Anterior cingulate cortex (tissue), 58 donors: ENCODE measurements at regions not wholly inside any gene's neighbourhood (a gene's known extent, or its start where the extent isn't known, plus 50 kb on each side); places are given as distances from the start of the nearest gene placed in this dataset.

Experiments used
- DNase-seq, 58 donors: peaks; one replicate each; lab custom pipeline; 2025; lab: John Stamatoyannopoulos, UW

DNA sequence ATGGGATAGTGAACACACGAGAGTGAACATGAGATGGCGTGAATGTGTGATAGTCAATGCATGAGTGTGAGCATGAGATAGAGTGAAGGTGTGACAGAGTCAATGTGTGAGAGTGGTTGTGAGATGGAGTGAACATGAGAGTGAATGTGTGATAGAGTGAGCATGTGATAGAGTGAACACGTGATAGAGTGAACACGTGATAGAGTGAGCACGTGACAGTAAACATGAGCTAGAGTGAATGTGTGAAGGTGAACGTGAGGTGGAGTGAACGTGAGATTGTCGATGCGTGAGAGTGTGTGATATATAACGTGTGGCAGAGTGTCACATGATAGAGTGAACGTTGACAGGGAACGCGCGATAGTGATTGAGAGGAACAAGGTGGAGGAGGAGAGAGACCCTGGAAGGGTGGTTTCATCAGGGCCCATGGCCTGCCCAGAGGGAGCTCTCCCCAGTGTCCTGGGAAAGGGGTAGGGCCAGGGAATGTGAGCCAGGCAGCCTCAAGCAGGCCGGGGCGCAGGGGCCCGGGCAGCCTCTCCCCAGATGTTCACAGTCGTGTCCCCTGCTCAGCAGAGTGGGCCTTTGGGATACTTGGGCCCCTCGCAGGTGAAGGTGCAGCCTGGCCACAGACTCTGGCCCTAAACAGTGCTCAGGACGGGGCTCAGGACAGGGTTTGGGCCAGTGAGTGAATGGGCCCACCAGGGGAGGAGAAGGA lies 516.9 kb downstream of the EIPR1 start:
- DNase-seq, result no peak

- DNase-seq, result no peak
Measured at GRCh38 chr2:2859732-2860131, 517.9 kb downstream of the EIPR1 start.

- no peak for DNase-seq
Measured at GRCh38 chr2:2859164-2859563, 518.5 kb downstream of the EIPR1 start.

GRCh38 chr2:2856723-2857415 lies 520.7 kb downstream of the EIPR1 start:
- no peak for DNase-seq

DNA sequence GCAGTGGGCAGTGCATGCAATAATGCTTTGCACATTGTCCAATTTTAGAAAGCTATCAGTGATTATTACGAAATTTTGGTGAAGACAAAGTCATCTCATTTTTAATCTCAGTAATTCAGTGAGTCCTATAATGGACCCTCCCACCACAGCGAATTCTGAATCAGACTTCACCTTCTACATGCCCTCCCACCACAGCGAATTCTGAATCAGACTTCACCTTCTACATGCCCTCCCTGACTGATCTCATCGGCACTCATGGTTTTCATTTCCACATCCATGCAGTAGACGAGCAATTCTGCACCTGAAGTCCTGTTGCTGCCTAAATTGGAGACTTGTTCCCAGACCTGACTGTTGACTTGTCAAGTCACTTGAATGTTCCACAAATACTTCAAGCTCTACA lies 522.3 kb downstream of the EIPR1 start:
- DNase-seq, result no peak

GRCh38 chr2:2853346-2853745 lies 522.3 kb upstream of the MYT1L start:
- DNase-seq, result no peak

GRCh38 chr2:2851806-2852777 lies 521.0 kb upstream of the MYT1L start:
- no peak for DNase-seq

- no peak for DNase-seq
Measured at GRCh38 chr2:2851316-2851715, 520.2 kb upstream of the MYT1L start.

GRCh38 chr2:2850859-2851258 lies 519.8 kb upstream of the MYT1L start:
- DNase-seq, result no peak

DNA sequence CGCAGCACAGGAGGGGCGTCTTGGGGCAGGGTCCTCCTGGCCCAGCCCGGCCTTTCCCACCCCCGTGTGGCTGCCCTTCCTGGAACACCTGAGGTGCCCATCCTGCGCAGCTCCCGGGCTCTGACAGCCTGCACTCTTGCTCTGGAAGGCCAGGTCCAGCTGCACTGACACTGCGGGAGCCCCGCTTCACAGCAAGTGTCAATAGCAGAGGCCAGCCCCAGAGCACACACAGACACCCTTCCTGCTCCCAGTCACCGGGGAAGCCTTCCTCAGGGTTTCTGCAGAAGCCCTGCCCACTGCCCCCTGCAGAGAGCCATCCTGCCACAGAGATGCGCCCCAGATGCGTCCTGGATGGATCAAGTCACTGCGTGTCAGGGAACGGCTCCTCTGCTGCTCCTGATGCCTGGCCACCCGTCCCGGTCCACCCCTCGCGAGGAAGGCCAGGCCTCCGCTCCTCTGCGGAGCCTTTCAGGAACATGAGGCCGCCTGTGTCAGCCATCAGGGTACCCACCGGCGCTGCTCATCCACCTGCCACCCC lies 519.2 kb upstream of the MYT1L start:
- no peak for DNase-seq

- no peak for DNase-seq
Measured at GRCh38 chr2:2849464-2850217, 518.6 kb upstream of the MYT1L start.

DNA sequence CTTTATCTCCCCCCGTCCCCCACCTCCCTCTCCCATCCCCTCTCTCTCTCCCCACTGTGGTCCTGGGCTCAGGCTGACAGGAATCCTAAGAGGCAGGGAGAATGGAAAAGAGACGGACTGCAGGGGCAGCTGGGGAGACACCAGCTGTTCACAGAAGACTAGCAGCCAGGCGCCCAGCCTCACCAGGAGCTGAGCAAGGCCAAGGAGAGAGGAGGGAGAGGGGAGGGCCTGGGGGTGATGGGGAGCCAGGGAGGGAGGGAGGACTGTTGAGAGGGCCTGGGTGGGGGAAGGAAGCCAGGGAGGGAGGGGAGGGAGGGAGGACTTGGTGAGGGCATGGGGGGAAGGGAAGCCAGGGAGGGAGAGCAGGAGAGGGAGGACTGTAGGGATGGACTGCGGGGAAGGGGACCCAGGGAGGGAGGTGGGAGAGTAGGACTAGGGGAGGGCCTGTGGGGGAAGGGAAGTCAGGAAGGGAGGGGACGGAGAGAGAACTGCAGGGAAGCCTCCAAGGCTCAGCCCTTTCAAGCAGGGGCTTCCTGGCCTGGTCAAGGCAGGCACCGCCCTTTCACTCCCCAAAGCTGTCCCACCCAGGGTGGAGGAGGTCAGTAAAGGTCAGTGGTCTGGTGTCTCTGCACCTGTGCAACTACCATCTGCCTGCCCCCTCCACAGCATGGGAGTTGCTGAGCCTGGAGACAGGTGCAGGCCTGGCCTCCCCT lies 517.7 kb upstream of the MYT1L start:
- peak in 10 of 58 donors; percentile 12 to 50 (median 22) for DNase-seq

DNA sequence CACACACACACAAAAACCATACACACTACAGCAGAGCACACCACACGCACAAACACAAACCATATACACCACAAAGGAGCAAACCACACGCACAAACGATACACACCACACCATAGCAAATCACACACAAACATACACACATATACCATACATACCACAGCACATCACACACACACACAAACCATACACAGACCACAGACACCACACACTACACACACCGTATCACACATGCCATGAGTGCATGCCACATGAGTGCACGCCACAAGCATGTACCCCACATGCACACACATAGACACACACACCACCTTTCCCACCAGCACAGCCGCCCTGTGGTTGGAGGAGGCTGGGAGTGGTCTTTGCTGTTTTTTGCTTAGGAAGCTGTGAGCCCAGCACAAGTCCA lies 517.1 kb upstream of the MYT1L start:
- DNase-seq, result no peak

- DNase-seq, result peak in 4 of 58 donors; percentile 15 to 50 (median 23)
Measured at GRCh38 chr2:2847209-2847676, 516.2 kb upstream of the MYT1L start.

DNA sequence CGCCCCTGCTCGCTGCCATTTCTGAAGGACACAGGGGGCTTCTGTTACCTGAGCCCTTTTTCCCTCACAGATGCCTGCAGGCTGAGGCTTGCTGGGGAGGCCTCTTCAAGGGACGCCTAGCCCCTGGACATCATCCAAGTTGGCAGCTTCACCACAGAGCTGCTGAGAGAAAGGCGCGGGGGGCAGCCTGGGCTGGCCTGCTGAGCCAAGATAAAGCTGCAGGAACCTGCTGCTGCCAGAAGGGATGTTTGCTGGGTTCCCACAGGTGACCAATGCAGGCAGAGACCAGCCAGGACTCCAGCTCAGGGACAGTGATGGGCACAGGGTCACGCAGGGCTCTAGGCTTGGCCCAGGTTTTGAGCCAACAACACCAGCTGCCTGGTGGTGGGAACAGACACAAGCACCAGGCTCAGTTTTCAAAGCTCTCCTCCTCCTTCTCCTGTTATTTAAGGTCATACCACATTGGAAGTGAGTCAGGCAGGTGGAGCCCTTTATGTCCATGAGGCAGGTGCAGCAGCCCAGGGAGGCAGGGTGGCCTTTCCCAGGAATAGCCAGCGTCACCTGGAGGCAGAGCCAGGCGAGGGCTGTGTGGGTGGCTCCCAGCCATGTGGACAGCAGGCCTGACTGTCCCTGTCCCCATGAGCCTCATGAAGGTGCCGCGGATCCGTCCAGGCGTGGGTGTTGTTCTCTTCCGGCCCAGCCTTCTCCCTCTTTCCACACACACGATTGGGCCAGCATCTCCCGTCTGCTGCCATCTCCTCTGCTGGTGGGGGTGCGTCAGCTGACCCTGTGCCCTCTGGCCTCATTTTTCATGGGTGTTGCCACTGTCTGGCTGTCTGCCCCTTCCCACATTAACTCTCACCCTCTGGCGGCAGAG lies 515.5 kb upstream of the MYT1L start:
- DNase-seq, result peak in 28 of 58 donors; percentile 13 to 70 (median 29)

GRCh38 chr2:2845806-2846315 lies 514.8 kb upstream of the MYT1L start:
- peak in 1 of 58 donors; percentile 48 for DNase-seq

GRCh38 chr2:2845267-2845666 lies 514.2 kb upstream of the MYT1L start:
- no peak for DNase-seq

- no peak for DNase-seq
Measured at GRCh38 chr2:2843969-2844548, 513.0 kb upstream of the MYT1L start.
